ENCODE measurements at regions not wholly inside any gene's neighbourhood (a gene's known extent, or its start where the extent isn't known, plus 50 kb on each side); places are given as distances from the start of the nearest gene placed in this dataset.

DNA sequence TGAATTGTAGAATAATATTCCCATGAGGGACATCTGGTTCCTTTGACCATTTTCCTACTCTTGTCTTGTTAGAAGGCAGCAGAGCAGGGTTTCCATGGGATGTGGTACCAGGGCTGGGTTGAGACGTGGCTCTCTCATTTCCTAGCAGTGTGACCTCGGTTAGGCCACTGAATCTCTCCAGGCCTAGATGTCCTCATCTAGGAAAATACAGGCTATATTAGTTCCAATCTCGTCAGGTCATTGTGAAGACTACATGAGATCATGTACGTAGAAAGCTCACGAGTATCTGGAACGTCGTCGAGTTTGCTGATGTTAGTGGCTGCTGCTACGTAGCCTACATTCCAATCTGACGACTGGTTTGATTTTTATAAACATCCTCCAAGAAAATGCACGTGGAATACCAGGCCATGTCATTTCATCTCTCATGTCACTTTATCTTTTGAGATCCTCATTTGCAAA is 278.2 kb upstream of the GATB start:
- no peak for ATAC-seq

DNA sequence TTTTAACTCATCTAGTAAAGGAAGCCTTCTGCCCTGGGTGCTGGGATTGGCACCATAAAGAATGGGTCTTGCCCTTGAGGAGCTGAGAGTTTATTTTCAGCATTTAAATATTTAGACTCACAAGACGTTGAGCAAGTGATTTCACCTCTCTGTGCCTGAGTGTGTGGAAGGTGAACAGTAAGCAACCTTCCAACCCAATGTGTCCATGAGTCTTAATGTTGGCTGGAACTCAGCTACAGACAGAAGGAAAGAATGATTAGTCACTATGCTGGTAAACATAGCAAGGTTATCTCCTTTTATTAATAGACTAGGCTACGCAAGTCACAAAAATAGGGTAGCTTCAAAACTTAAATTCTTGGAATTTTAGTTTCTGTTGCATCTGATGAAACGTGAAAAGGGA is 277.4 kb upstream of the GATB start:
- DNase-seq (ENCODE audit: low spot score) = no peak
- no peak for ATAC-seq

More for the DNA sequence above, 278.2 kb upstream of the GATB start:
- no peak for DNase-seq (ENCODE audit: low spot score)

DNA sequence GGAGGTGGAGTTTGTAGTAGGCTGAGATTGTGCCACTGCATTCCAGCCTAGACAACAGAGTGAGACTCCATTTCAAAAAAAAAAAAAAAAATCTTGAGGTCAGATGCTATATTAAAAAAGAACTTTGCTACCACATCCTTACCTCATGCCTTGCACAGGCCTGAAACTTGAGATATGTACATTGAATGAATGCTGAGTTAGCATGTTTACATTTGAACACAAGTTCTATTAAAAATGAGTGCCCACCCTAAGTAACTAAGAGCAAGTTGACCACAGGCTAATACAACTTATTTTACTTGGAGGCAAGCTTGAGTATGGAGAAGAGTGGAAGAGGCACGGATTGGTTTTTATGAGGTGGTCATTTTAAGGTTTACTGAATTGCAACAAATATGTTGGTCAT is 276.6 kb upstream of the GATB start:
- ATAC-seq (no peak), DNase-seq (ENCODE audit: low spot score) (no peak)

DNA sequence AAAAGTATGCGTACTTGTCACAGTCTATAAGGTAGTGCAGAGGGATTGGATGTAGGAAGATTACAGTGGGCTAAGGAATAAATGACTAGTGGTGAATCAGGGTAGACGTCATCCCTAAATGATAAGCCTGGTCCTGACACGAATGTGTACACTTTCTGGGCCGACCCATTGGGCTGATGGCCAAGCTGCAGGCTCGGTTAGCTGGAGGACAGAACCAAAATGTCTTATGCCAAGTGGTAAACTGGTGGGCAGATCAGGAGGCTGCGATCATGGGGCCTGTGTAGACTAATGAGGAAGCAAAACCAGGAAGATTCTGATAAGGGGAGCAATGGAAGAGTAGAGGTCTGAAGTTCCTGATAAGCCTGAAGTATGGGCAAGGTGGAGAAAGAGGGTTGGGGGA is 272.8 kb upstream of the GATB start:
- DNase-seq (ENCODE audit: low spot score) = no peak
- no peak for ATAC-seq

DNA sequence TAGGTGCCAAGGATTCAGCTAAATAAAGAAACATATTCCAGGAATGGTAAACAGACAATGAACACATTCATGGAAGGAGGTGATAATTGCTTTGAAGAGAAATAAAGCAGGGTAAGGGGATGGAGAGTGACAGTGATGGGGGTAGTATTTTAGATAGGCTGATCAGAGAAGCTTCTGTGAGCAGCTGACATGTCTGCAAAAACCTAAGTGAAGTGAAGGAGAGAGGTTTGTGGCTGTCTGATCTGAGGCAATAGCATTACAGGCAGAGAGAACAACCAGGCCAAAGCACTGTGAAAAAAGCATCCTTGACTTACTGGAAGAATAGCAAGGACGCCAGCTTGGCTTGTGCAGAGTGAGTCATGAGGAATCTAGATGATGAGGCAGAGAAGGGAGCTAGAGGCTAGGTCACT is 271.9 kb upstream of the GATB start:
- DNase-seq (ENCODE audit: low spot score) = no peak
- no peak for ATAC-seq

DNA sequence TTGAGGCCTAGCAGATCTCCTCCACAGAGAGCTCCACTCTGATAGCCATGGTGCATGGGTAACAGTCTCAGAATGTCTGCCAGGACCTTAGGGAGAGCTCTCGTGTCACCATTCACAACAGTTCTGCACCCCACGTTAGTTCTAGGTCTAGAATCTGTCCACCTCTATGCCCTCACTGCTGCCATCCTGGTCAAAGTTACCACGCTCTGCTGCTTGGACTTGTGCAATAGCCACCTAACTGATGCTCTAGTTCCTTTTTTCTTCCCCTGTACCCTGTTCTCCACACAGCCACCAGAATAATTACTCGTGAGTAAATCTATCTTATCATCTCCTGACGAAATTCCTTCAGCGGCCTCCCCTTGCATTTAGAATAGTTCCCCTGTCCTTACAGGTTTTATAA is 268.8 kb upstream of the GATB start:
- ATAC-seq = no peak

DNA sequence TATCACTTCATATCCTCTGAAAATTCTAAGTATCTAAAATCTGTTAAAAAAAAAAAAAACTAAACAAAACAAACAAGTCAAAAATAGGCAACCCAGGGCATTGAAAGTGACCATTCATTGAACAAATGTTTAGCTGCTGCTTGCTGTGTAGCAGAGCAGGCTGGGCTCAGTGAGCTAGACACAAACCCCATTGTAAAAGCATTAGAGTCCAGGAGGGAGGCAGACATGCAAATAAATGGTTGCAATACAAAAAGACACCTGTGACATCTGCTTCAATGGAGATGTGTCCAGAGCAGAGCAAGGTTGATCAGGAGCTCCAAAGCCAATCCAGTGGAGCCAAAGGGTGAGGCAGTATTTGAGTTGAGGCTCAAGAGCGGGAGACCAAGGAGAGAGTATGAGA is 267.3 kb upstream of the GATB start:
- DNase-seq (ENCODE audit: low spot score) (no peak), ATAC-seq (no peak)

More for the DNA sequence above, 268.8 kb upstream of the GATB start:
- no peak for DNase-seq (ENCODE audit: low spot score)

DNA sequence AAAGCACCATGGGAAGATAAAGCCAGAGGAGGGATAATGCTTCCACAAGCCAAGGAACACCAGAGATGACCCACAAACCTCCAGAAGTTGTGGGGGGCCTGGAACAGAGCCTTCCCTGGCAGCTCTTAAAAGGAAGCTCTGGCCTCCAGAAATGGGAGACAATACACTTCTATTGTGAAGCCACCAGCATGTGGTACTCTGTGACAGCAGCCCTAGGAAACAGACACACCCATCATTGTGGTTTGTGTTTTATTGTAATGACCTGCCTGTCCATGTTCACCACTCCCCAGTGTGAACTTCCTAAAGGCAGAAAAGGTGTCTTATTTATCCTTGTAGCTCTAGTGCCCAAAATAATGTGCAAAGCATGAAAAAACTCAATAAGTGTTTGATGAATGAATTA is 264.1 kb upstream of the GATB start:
- DNase-seq (ENCODE audit: low spot score) (no peak), ATAC-seq (no peak)

DNA sequence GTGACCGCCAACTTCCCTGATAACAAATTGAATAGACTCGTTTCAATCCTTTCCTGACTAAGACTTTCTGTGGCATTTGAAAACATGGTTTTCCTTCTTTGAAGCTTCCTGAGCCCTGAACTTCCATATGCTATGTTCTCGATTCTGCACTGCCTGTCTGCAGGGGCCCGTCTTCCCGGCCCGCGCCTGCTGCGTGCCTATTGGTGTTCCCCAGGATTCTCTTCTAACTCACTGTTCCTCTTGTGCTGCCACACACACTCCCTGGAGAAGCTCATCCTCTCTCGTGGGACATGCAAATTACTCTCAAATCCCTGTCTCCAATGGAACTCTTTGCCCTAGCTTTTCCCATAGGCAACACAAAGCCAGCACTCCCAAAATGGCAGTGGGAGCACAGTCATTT is 262.9 kb upstream of the GATB start:
- ATAC-seq (no peak), DNase-seq (ENCODE audit: low spot score) (no peak)

DNA sequence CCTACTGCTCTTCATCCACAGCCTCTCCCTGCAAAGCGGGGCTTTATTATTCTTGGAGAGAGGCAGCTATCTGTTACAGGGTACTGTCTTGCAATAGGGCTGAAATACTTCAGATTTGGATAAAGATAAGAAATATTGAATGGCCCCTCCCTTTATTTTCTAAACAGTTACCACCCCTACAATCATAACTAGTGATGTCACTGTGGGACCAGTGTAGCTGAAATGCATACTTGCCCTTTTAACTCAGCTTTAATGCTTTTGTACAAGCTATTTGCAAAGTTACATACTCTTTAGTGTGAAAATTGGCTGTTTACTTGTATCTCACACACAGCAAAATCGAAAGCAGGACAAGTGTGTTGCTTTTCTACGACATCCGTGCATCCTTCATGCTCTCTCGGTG is 261.7 kb upstream of the GATB start:
- ATAC-seq = no peak
- no peak for DNase-seq (ENCODE audit: low spot score)

DNA sequence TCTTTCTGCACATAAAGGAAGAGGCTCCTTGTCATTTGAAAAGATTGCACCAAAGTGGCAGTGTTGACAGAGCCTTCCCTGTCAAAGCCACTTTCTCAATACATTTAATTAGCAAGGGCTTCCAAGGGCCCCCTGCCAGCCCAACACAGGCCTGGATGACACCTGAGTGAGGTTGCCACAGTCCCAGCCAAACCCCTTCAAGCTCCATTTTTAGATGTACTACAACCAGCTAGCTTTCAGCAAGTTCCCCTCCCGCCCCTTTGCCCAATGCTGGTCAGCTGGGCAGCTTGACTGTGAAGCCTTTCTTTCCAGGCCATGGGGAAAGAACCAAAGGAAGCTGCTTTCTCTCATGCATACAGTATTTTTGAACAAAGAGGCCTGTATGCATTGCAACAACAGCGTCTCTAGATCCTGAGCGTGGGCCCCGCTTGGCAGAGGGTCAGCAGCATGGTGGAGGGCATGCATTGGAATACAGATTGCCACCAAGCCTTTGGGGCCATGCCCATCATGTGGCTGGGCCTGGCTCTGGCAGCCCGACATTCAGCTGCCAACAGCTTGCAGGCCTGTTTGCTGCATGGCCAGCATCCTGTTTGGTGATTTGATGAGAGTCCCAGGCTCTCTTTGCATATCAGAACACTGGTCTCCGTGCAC is 261.1 kb upstream of the GATB start:
- ATAC-seq = no peak
- no peak for DNase-seq (ENCODE audit: low spot score)

DNA sequence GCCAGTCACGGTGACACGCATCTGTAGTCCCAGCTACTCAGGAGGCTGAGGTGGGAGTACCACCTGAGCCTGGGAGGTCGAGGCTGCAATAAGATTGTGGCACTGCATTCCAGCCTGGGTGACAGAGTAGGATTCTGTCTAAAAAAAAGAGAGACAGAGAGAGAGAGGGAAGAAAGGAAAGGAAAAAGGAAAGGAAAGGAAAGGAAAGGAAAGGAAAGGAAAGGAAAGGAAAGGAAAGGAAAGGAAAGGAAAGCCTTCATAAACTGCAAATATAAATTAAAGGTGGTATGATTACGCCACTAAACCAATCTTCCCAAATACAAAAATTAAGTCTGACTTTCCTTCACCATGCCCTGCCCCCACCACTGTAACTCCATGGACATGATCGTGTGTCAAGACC is 259.3 kb upstream of the GATB start:
- DNase-seq (ENCODE audit: low spot score) = no peak
- ATAC-seq = no peak

DNA sequence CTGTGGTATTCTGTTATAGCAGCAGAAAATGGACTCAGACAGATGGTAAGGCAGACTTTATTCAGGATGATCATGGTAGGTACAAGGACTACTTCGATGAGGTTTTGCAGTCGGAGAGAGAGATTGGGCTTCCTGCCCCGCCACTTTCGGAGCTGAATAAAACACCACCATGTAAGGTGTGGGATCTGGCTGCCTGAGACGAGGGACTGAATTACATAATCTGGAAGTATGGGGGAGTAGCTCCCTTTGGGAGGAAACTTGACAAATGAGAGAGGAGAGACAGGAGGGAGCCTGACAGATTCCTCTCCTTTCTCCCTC is 255.5 kb upstream of the GATB start:
- DNase-seq (ENCODE audit: low spot score) (no peak), ATAC-seq (no peak)

DNA sequence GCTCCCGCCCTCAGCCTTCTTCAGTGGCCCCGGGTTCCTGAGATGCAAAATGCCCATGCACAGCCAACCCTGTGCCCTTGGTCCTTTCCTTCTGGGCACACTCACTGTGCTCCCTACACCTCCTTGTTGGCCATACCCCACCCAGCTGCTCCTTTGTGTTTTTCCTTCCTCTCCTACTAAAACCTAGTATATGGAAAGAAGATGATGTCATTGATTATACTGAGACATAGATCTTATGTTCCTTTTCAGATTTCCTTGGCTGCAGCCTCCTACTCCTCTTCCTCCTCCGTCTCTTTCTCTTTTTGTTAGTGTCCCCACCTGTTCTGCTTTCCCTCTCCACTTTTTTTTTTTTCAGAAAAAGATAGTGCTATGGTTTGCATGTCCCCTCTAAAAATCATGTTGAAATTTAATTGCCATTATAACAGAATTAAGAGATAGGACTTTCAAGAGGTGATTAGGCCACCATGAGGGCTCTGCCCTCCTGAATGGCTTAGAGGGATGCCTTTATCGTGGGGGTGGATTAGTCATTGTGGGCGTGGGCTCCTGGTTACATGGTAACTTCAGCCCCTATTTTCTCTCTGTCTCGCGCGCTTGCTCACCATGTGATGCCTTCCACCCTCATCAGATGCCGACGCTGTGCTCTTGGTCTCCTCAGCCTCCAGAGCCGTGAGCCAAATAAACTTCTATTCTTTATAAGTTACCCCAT is 254.9 kb upstream of the GATB start:
- DNase-seq (ENCODE audit: low spot score) (no peak), ATAC-seq (no peak)

DNA sequence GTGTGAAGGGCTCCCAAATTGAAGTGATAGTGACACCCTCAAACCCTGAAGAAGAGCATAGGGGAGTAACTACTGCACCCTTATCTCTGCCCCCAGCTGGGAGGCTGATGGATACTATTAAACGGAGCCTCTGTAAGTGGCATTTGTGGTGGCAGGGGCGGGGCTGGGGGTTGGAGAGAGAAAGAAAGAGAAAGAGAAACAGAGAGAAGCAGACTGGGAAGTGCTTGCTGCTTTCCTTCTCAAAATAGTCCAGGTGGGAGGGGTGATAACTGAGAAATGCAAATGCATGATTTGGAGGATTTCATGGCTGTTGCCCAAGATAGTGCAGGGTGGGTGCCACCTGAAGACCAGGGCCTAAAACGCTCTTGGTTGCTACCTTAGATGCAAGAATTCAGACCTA is 253.5 kb upstream of the GATB start:
- no peak for ATAC-seq
- DNase-seq (ENCODE audit: low spot score) = no peak

DNA sequence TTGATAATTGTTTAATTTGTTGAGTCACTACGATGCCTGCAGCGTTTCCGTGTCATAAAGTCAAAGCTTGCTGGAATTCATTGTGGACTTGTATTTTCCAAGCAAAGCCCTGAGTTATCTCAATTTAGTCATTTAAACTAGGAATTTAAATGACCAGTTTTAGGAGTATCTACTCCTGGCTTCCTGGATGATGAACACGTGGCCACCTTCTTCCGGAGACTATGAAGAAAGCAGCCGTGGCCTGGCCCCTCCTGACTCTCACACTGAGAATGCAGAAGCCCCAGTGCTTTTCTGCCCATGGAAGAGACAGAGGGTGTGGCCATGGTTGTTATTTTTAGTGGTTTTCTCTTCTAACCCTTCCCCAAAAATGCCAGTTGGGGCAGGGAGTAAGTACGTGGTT is 250.7 kb upstream of the GATB start:
- ATAC-seq (no peak), DNase-seq (ENCODE audit: low spot score) (no peak)

DNA sequence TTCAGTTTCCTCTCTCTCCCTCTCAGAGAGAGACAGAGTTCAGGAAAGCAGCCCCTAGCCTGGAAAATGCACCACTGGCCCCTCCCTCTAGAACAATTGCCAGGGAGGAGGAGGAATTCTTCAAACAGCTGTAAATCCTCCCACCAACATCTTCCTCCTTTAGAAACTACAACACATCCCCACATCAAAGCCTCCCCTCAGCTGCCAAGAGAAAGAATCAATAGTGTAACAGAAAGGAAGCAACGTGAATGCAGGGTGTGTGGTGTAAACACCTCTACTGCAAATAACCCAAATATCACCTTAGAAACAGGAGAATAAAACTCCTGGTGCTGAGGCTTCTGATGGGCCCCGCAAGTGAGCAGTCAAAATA is 249.9 kb upstream of the GATB start:
- ATAC-seq (no peak), DNase-seq (ENCODE audit: low spot score) (no peak)

DNA sequence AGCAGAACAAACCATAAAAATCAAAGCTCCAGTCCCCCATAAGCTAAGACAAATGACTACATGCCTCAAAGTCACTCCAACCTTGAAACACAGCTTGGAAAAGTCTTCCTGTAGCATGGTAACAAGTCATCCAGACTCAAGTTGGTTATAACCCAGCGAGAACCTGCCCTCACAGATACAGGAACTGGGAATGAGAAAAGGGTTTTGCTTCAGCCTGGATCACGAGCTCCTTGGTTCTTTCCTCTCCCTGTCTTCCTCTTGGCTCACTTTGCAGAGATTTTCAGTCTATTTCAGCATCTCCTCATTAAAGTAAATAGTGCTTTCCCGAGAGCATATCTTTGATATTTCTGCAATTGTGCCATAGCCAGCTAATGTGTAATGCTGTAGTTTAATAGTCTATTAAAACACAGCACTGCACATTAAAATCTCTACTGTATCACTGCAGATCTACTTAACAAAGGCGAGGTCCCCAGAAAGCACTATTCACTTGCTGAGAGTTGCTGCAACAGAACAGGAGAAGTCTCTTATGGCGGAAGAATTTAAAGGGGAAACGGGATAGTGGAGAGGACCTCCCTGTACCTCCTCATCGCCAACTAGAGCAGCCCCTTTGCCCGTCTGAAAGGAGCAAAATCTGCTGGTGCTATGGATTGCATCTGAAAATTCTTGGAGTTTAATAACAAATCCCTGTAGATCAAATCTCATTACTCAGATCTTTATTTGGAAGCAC is 249.3 kb upstream of the GATB start:
- no peak for ATAC-seq

DNA sequence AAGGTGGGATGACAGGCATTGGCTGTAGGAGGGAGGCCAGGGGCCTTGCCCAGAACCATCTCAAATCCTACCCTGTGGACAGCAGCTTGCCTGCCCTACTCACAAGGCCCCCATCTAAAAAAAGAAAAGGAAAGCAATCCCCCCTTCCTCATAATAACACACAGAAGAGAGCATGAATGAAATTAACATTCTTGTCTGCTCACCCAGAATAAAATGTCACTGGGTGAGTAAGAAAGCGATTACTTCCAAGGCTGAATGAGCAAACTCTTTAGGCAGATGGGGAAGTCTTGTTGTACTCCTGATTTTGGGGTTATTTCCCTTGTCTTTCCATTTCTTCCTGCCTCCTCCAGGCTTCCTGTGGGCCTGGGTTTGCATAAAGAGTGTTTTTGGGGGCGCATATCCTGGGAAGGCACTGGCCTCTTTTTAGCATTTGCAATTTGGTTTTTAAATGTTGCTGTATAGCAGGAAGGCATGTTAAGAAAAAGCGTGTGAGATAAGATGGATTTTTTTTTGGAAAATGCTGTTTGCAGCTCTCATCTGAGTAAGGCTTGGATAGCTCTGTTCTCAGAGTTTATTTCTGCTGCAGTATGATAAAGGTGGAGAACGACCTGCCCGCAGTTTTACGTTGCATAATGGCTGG is 248.3 kb upstream of the GATB start:
- ATAC-seq = no peak
- no peak for DNase-seq (ENCODE audit: low spot score)

More for the DNA sequence above, 249.3 kb upstream of the GATB start:
- DNase-seq (ENCODE audit: low spot score) = no peak

DNA sequence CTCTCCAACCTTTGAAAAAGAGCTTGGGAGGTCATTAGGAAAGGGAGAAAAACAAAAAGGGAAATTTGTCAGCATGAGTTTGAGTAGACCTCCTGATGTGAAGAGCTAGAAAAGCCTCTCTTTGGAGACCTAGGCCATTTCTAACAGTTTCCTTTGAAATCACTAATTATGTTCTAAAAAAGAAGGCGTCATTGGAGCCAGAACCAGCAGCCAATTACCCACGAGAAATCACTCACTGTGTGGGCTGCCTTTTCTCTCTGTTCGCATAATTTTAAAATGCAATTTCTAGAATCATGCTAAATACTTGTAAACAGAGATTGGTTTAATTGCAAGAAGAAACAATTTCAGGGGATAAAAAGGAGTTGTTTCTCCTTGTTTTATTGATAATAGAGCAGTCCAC is 246.3 kb upstream of the GATB start:
- ATAC-seq (no peak), DNase-seq (ENCODE audit: low spot score) (no peak)

DNA sequence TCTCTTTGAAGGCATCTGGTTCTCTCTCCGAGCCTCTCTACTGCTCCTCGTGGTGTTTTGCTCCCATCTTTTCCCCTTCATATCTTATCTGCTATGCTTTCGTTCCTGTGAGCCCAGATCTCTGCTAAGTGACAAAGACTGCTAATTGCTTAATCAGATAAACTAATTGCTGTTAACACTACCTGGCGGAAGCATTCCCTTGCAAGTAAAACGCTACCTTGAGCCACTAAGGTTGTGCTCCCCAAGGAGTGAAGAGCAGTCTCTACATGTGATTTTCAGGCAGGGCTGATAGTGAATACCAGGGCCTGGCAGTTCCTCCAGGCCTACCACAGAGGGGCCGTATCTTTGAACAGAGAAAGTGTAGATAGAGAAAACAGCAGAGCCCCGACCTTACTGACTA is 244.0 kb upstream of the GATB start:
- ATAC-seq (no peak), DNase-seq (ENCODE audit: low spot score) (no peak)

DNA sequence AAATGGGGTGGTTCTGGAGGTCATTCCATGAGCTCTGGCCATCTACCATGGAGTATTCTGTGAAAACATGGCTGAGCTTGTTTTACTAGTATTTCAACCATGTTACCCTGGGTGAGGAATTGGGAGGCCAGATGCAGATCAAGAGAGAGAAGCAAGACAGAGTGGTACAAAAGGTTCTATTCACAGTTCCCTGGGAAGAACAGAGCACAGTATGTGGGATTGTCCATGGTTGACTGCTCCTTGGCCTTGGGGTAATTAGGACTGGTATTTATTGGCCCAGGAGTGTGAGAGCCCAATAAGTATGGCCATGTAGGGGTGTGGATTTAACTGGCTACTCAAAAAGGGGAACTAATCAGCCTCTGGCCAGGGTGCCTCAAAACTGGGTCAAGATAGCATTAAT is 239.7 kb upstream of the GATB start:
- DNase-seq (ENCODE audit: low spot score) = no peak
- ATAC-seq = no peak

Data from left lobe of liver (tissue), 2 donors.